Fibroblast of lung (primary cell): ENCODE measurements at regions not wholly inside any gene's neighbourhood (a gene's known extent, or its start where the extent isn't known, plus 50 kb on each side); places are given as distances from the start of the nearest gene placed in this dataset.

Source experiments
- DNase-seq, 2 donors: peaks; one replicate each; pipeline versions ENCODE4 v3.0.0 to v3.0.0-alpha.2; 2010; ENCODE audit warnings: low read depth in 2 of 2
- H2AFZ ChIP-seq: 2 replicates; pipeline ENCODE4 v1.5.1; 2012; ENCODE audit warnings: low read length, control low read depth, inconsistent platforms
- H3K27ac ChIP-seq: 2 replicates; pipeline ENCODE4 v1.5.1; 2011; ENCODE audit warnings: low read length, control low read depth; ENCODE audit not compliant: insufficient read depth
- H3K27me3 ChIP-seq: 2 replicates; pipeline ENCODE4 v1.5.1; 2011; ENCODE audit warnings: mild to moderate bottlenecking, low read length; ENCODE audit not compliant: control insufficient read depth, insufficient read depth
- H3K36me3 ChIP-seq: 2 replicates; pipeline ENCODE4 v1.5.1; 2011; ENCODE audit warnings: low read length; ENCODE audit not compliant: control insufficient read depth, insufficient read depth
- H3K4me1 ChIP-seq: 2 replicates; pipeline ENCODE4 v1.5.1; 2011; ENCODE audit warnings: low read length; ENCODE audit not compliant: control insufficient read depth, insufficient read depth; ENCODE audit errors: extremely low read depth
- H3K4me2 ChIP-seq: 2 replicates; pipeline ENCODE4 v1.5.1; 2011; ENCODE audit warnings: low read length, control low read depth; ENCODE audit not compliant: insufficient read depth; ENCODE audit errors: extremely low read depth
- H3K4me3 ChIP-seq, 4 experiments: fragments of 200-600 bp in 1 of 4; sonication (generic) in 1 of 4; replicated peaks in 1 of 4; 2 replicates each; pipeline ENCODE4 v1.5.1; 2011 to 2016; ENCODE audit warnings: low read length in 4 of 4, low read depth in 3 of 4, mild to moderate bottlenecking in 3 of 4, control low read depth in 2 of 4, inconsistent platforms in 1 of 4, mixed read lengths in 1 of 4; ENCODE audit not compliant: insufficient read depth in 1 of 4; ENCODE audit errors: control extremely low read depth in 1 of 4
- H3K79me2 ChIP-seq: 2 replicates; pipeline ENCODE4 v1.5.1; 2012; ENCODE audit warnings: mild to moderate bottlenecking, low read length, inconsistent platforms; ENCODE audit not compliant: control insufficient read depth, insufficient read depth
- H3K9ac ChIP-seq: 2 replicates; pipeline ENCODE4 v1.5.1; 2011; ENCODE audit warnings: mild to moderate bottlenecking, low read length, control low read depth; ENCODE audit not compliant: insufficient read depth
- H3K9me3 ChIP-seq: 2 replicates; pipeline ENCODE4 v1.5.1; 2012; ENCODE audit warnings: low read depth, low read length; ENCODE audit not compliant: control insufficient read depth, insufficient read depth
- H4K20me1 ChIP-seq: 2 replicates; pipeline ENCODE4 v1.5.1; 2011; ENCODE audit warnings: low read length; ENCODE audit not compliant: control insufficient read depth, insufficient read depth; ENCODE audit errors: extremely low read depth
- CTCF ChIP-seq, 2 donors: IDR thresholded peaks in 1 of 2; conservative IDR thresholded peaks in 1 of 2; 1 replicate in 1 of 2; 2 replicates in 1 of 2; pipeline ENCODE4 v1.5.1; 2011 to 2012; ENCODE audit warnings: low read length in 2 of 2, control low read depth in 1 of 2, inconsistent platforms in 1 of 2, low read depth in 1 of 2, mild to moderate bottlenecking in 1 of 2
- EZH2 ChIP-seq: IDR thresholded peaks from 2 replicates; pipeline ENCODE4 v1.5.1; 2012; ENCODE audit warnings: low read length, control low read depth, mild to moderate bottlenecking; ENCODE audit errors: missing control alignments

GRCh38 chr2:60278906-60279305 lies 274.5 kb downstream of the BCL11A start:
- Histone ChIP-seq H3K4me1 (no peaks in the 10 kb centered on the region), H3K9ac (no peak overlapping the region), H3K27me3 (no peaks in the 10 kb centered on the region), H2AFZ (no peak overlapping the region), H3K36me3 (no peaks in the 10 kb centered on the region), H3K9me3 (no peaks in the 10 kb centered on the region), H3K4me2 (no peak overlapping the region), H3K4me3 (no peak overlapping the region), H3K27ac (no peak overlapping the region), H4K20me1 (no peaks in the 10 kb centered on the region), H3K79me2 (no peaks in the 10 kb centered on the region)
- TF ChIP-seq EZH2 (no peak), CTCF (conservative IDR thresholded peaks at IDR 0.05 in 1 of 2, IDR thresholded peaks at IDR 0.05 in 1 of 2; ENCODE audit: low read depth in 1 of 2, low read length in 2 of 2) (no peak)
- no peak for DNase-seq

GRCh38 chr2:60275958-60276357 lies 277.5 kb downstream of the BCL11A start:
- H3K36me3 ChIP-seq: no peaks in the 10 kb centered on the region
- no peaks in the 10 kb centered on the region for H3K4me1 ChIP-seq
- no peak for DNase-seq
- no peaks in the 10 kb centered on the region for H3K27me3 ChIP-seq
- H3K79me2 ChIP-seq: no peaks in the 10 kb centered on the region
- no peak overlapping the region for H2AFZ ChIP-seq
- H3K4me3 ChIP-seq: no peak overlapping the region
- no peak overlapping the region for H3K9ac ChIP-seq
- no peak overlapping the region for H3K4me2 ChIP-seq
- H3K9me3 ChIP-seq: no peaks in the 10 kb centered on the region
- TF ChIP-seq EZH2: no peak
- no peak for TF ChIP-seq CTCF (conservative IDR thresholded peaks at IDR 0.05 in 1 of 2, IDR thresholded peaks at IDR 0.05 in 1 of 2; ENCODE audit: low read depth in 1 of 2, low read length in 2 of 2)
- H3K27ac ChIP-seq: no peak overlapping the region
- H4K20me1 ChIP-seq: no peaks in the 10 kb centered on the region

- H3K4me2 ChIP-seq: no peak overlapping the region
- no peak overlapping the region for H3K4me3 ChIP-seq
- no peaks in the 10 kb centered on the region for H3K27me3 ChIP-seq
- no peak overlapping the region for H3K27ac ChIP-seq
- H4K20me1 ChIP-seq: no peaks in the 10 kb centered on the region
- H3K9ac ChIP-seq: no peak overlapping the region
- TF ChIP-seq CTCF (conservative IDR thresholded peaks at IDR 0.05 in 1 of 2, IDR thresholded peaks at IDR 0.05 in 1 of 2; ENCODE audit: low read depth in 1 of 2, low read length in 2 of 2) (no peak), EZH2 (no peak)
- no peak overlapping the region for H2AFZ ChIP-seq
- no peaks in the 10 kb centered on the region for H3K4me1 ChIP-seq
- DNase-seq: no peak
- H3K79me2 ChIP-seq: no peaks in the 10 kb centered on the region
- H3K9me3 ChIP-seq: no peaks in the 10 kb centered on the region
- H3K36me3 ChIP-seq: no peaks in the 10 kb centered on the region
Observed at GRCh38 chr2:60273836-60274235, 279.6 kb downstream of the BCL11A start.
